HEK293 (cell line): ENCODE measurements at regions not wholly inside any gene's neighbourhood (a gene's known extent, or its start where the extent isn't known, plus 50 kb on each side); places are given as distances from the start of the nearest gene placed in this dataset.
"Not testable (repeated sequence)": the region's sequence is repeated elsewhere in the genome, so short reads cannot be mapped to it uniquely, and the experiment has no call there.

Source experiments
- CTCF ChIA-PET: fragments of 350-600 bp; formaldehyde crosslinking; extraction: SDS; loops from one replicate; lab custom pipeline; 2021; ENCODE audit warnings: antibody characterized with exemption; lab: Yijun Ruan, JAX
- POLR2A ChIA-PET: fragments of 300-600 bp; formaldehyde crosslinking; extraction: SDS; loops from one replicate; lab custom pipeline; 2020; ENCODE audit warnings: antibody characterized with exemption, inconsistent platforms; lab: Yijun Ruan, JAX
- H3K27ac ChIP-seq: fragments of 200-500 bp; sonication (Bioruptor generic); 2 replicates; pipeline ENCODE4 v1.5.1; 2014; ENCODE audit warnings: low read depth, low read length, control low read depth, inconsistent platforms; ENCODE audit errors: extremely low read depth
- H3K36me3 ChIP-seq, 2 experiments: fragments of 200-500 bp in 1 of 2; sonication (Bioruptor generic) in 1 of 2; 1 replicate in 1 of 2; 2 replicates in 1 of 2; pipeline ENCODE4 v1.5.1; 2014 to 2017; ENCODE audit warnings: inconsistent platforms in 2 of 2, low read length in 2 of 2; ENCODE audit not compliant: control insufficient read depth in 2 of 2, insufficient read depth in 1 of 2
- H3K4me1 ChIP-seq: fragments of 200-500 bp; sonication (Bioruptor generic); 2 replicates; pipeline ENCODE4 v1.5.1; 2014; ENCODE audit warnings: mild to moderate bottlenecking, low read length, inconsistent platforms; ENCODE audit not compliant: control insufficient read depth, insufficient read depth
- H3K4me3 ChIP-seq: 2 replicates; pipeline ENCODE4 v1.5.1; 2011; ENCODE audit warnings: low read depth, mild to moderate bottlenecking, control low read depth, low read length, moderate library complexity
- H3K9me3 ChIP-seq: fragments of 200-500 bp; sonication (Bioruptor generic); 2 replicates; pipeline ENCODE4 v1.5.1; 2014; ENCODE audit warnings: low read depth, low read length, inconsistent platforms; ENCODE audit not compliant: control insufficient read depth, insufficient read depth
- HOXC10 ChIP-seq: sonication (generic); formaldehyde crosslinking; IDR thresholded peaks from 2 replicates; pipeline ENCODE4 v1.8.1; 2023; ENCODE audit warnings: mild to moderate bottlenecking, missing genetic modification reagents
- KLF10 ChIP-seq: fragments of 450-650 bp; IDR thresholded peaks from 2 replicates; pipeline ENCODE4 v1.5.1; 2018; ENCODE audit warnings: missing biosample characterization, mild to moderate bottlenecking, missing genetic modification characterization
- KLF7 ChIP-seq: fragments of 450-650 bp; formaldehyde crosslinking; IDR thresholded peaks from 2 replicates; pipeline ENCODE4 v1.5.1; 2016; ENCODE audit warnings: missing biosample characterization, missing genetic modification characterization, borderline replicate concordance
- OVOL3 ChIP-seq: fragments of 450-650 bp; formaldehyde crosslinking; IDR thresholded peaks from 2 replicates; pipeline ENCODE4 v1.5.1; 2016; ENCODE audit warnings: missing biosample characterization, missing genetic modification characterization
- ZBTB21 ChIP-seq: fragments of 450-650 bp; formaldehyde crosslinking; IDR thresholded peaks from 2 replicates; pipeline ENCODE4 v1.5.1; 2017; ENCODE audit warnings: missing biosample characterization, missing genetic modification characterization
- ZBTB48 ChIP-seq: fragments of 450-650 bp; formaldehyde crosslinking; IDR thresholded peaks from 2 replicates; pipeline ENCODE4 v1.5.1; 2016; ENCODE audit warnings: missing biosample characterization, missing genetic modification characterization
- ZFP3 ChIP-seq: fragments of 450-650 bp; formaldehyde crosslinking; IDR thresholded peaks from 2 replicates; pipeline ENCODE4 v1.5.1; 2016; ENCODE audit warnings: low read depth, missing biosample characterization, missing genetic modification characterization
- ZNF19 ChIP-seq: fragments of 450-650 bp; formaldehyde crosslinking; IDR thresholded peaks from 2 replicates; pipeline ENCODE4; 2016; ENCODE audit warnings: missing biosample characterization, missing genetic modification characterization, low read depth
- ZNF48 ChIP-seq: fragments of 450-650 bp; formaldehyde crosslinking; IDR thresholded peaks from 2 replicates; pipeline ENCODE4 v1.5.1; 2016; ENCODE audit warnings: missing biosample characterization, missing genetic modification characterization
- ZNF544 ChIP-seq: fragments of 450-650 bp; formaldehyde crosslinking; IDR thresholded peaks from 2 replicates; pipeline ENCODE4 v1.5.0; 2017; ENCODE audit warnings: missing biosample characterization, missing genetic modification characterization
- ZNF548 ChIP-seq: fragments of 450-650 bp; formaldehyde crosslinking; IDR thresholded peaks from 2 replicates; pipeline ENCODE4 v1.5.1; 2016; ENCODE audit warnings: missing biosample characterization, missing genetic modification characterization
- ZNF623 ChIP-seq: fragments of 450-650 bp; formaldehyde crosslinking; IDR thresholded peaks from 2 replicates; pipeline ENCODE4 v1.5.1; 2016; ENCODE audit warnings: missing biosample characterization, missing genetic modification characterization
- ZNF777 ChIP-seq: fragments of 450-650 bp; formaldehyde crosslinking; IDR thresholded peaks from 2 replicates; pipeline ENCODE4 v1.5.1; 2017; ENCODE audit warnings: missing biosample characterization, missing genetic modification characterization, borderline replicate concordance
- TF ChIP-seq, protein P1 (sequence below): fragments of 450-650 bp; formaldehyde crosslinking; IDR thresholded peaks from 2 replicates; pipeline ENCODE4 v1.5.1; 2017; ENCODE audit warnings: missing biosample characterization, missing genetic modification characterization
- TF ChIP-seq, protein P2 (sequence below): fragments of 450-650 bp; formaldehyde crosslinking; IDR thresholded peaks from 2 replicates; pipeline ENCODE4 v1.5.1; 2016; ENCODE audit warnings: missing biosample characterization, missing genetic modification characterization
- TF ChIP-seq, protein P3 (sequence below): IDR thresholded peaks from 2 replicates; pipeline ENCODE4 v1.6.1; 2011; ENCODE audit warnings: mild to moderate bottlenecking, low read depth, low read length, borderline replicate concordance
- TF ChIP-seq, protein P4 (sequence below): fragments of 450-650 bp; formaldehyde crosslinking; IDR thresholded peaks from 2 replicates; pipeline ENCODE4 v1.5.1; 2016; ENCODE audit warnings: missing biosample characterization, missing genetic modification characterization
- TF ChIP-seq, protein P5 (sequence below): fragments of 450-650 bp; formaldehyde crosslinking; IDR thresholded peaks from 2 replicates; pipeline ENCODE4 v1.5.1; 2016; ENCODE audit warnings: missing biosample characterization, missing genetic modification characterization
- TF ChIP-seq, protein P6 (sequence below): fragments of 450-650 bp; formaldehyde crosslinking; IDR thresholded peaks from 2 replicates; pipeline ENCODE4 v1.5.1; 2017; ENCODE audit warnings: missing biosample characterization, mild to moderate bottlenecking, missing genetic modification characterization, moderate library complexity
- TF ChIP-seq, protein P7 (sequence below): fragments of 450-650 bp; formaldehyde crosslinking; IDR thresholded peaks from 2 replicates; pipeline ENCODE4 v1.5.1; 2016; ENCODE audit warnings: missing biosample characterization, missing genetic modification characterization

DNA sequence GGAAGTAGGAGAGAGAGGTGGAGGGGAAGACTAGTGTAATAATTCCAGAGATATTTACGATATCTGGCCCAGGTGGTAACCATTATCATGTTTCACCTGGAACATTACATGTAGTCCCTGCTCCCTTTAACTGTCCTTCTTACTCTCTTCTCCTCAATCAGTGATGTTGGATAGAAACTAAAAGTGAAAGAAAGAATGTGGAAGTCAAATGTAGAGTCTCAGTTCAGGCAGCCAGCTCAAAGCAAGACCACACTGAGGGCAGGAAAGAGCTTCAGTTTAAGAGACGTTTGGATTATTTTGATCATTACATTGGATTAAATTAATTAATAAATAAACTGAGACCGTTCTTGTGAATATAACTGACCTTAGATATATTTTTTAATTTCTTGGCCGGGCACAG lies 594.4 kb downstream of the FLRT2 start:
- no peak overlapping the region for H3K27ac ChIP-seq
- TF ChIP-seq ZNF777 (tag by site-specific recombination) (no peak), ZBTB48 (tag by site-specific recombination) (no peak), KLF7 (tag by site-specific recombination) (no peak), ZFP3 (tag by site-specific recombination) (no peak), ZNF548 (tag by site-specific recombination) (no peak), OVOL3 (tag by site-specific recombination) (no peak), ZNF19 (tag by site-specific recombination) (no peak), ZNF48 (tag by site-specific recombination) (no peak)
- TF ChIP-seq, protein P1, sequence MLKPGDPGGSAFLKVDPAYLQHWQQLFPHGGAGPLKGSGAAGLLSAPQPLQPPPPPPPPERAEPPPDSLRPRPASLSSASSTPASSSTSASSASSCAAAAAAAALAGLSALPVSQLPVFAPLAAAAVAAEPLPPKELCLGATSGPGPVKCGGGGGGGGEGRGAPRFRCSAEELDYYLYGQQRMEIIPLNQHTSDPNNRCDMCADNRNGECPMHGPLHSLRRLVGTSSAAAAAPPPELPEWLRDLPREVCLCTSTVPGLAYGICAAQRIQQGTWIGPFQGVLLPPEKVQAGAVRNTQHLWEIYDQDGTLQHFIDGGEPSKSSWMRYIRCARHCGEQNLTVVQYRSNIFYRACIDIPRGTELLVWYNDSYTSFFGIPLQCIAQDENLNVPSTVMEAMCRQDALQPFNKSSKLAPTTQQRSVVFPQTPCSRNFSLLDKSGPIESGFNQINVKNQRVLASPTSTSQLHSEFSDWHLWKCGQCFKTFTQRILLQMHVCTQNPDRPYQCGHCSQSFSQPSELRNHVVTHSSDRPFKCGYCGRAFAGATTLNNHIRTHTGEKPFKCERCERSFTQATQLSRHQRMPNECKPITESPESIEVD (tag by site-specific recombination) = no peak
- TF ChIP-seq, protein P2, sequence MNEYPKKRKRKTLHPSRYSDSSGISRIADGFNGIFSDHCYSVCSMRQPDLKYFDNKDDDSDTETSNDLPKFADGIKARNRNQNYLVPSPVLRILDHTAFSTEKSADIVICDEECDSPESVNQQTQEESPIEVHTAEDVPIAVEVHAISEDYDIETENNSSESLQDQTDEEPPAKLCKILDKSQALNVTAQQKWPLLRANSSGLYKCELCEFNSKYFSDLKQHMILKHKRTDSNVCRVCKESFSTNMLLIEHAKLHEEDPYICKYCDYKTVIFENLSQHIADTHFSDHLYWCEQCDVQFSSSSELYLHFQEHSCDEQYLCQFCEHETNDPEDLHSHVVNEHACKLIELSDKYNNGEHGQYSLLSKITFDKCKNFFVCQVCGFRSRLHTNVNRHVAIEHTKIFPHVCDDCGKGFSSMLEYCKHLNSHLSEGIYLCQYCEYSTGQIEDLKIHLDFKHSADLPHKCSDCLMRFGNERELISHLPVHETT (tag by site-specific recombination) = no peak
- TF ChIP-seq, protein P3, sequence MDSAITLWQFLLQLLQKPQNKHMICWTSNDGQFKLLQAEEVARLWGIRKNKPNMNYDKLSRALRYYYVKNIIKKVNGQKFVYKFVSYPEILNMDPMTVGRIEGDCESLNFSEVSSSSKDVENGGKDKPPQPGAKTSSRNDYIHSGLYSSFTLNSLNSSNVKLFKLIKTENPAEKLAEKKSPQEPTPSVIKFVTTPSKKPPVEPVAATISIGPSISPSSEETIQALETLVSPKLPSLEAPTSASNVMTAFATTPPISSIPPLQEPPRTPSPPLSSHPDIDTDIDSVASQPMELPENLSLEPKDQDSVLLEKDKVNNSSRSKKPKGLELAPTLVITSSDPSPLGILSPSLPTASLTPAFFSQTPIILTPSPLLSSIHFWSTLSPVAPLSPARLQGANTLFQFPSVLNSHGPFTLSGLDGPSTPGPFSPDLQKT = no peak
- TF ChIP-seq, protein P4, sequence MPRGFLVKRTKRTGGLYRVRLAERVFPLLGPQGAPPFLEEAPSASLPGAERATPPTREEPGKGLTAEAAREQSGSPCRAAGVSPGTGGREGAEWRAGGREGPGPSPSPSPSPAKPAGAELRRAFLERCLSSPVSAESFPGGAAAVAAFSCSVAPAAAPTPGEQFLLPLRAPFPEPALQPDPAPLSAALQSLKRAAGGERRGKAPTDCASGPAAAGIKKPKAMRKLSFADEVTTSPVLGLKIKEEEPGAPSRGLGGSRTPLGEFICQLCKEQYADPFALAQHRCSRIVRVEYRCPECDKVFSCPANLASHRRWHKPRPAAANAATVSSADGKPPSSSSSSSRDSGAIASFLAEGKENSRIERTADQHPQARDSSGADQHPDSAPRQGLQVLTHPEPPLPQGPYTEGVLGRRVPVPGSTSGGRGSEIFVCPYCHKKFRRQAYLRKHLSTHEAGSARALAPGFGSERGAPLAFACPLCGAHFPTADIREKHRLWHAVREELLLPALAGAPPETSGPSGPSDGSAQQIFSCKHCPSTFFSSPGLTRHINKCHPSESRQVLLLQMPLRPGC (tag by site-specific recombination) = no peak
- TF ChIP-seq, protein P5, sequence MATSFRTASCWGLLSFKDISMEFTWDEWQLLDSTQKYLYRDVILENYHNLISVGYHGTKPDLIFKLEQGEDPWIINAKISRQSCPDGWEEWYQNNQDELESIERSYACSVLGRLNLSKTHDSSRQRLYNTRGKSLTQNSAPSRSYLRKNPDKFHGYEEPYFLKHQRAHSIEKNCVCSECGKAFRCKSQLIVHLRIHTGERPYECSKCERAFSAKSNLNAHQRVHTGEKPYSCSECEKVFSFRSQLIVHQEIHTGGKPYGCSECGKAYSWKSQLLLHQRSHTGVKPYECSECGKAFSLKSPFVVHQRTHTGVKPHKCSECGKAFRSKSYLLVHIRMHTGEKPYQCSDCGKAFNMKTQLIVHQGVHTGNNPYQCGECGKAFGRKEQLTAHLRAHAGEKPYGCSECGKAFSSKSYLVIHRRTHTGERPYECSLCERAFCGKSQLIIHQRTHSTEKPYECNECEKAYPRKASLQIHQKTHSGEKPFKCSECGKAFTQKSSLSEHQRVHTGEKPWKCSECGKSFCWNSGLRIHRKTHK (tag by site-specific recombination) = no peak
- TF ChIP-seq, protein P6, sequence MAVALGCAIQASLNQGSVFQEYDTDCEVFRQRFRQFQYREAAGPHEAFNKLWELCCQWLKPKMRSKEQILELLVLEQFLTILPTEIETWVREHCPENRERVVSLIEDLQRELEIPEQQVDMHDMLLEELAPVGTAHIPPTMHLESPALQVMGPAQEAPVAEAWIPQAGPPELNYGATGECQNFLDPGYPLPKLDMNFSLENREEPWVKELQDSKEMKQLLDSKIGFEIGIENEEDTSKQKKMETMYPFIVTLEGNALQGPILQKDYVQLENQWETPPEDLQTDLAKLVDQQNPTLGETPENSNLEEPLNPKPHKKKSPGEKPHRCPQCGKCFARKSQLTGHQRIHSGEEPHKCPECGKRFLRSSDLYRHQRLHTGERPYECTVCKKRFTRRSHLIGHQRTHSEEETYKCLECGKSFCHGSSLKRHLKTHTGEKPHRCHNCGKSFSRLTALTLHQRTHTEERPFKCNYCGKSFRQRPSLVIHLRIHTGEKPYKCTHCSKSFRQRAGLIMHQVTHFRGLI (tag by site-specific recombination) = no peak
- no peaks in the 10 kb centered on the region for H3K4me1 ChIP-seq
- ChIA-PET CTCF (interaction anchor here (0.7 kb wide), 1 partner anchor 471 kb away, joined by 3 read pairs; no protein-coding TSS in a partner anchor), POLR2A (no interaction called here)
- no peaks in the 10 kb centered on the region for H3K9me3 ChIP-seq
- H3K36me3 ChIP-seq = no peaks in the 10 kb centered on the region
- H3K4me3 ChIP-seq = no peak overlapping the region

DNA sequence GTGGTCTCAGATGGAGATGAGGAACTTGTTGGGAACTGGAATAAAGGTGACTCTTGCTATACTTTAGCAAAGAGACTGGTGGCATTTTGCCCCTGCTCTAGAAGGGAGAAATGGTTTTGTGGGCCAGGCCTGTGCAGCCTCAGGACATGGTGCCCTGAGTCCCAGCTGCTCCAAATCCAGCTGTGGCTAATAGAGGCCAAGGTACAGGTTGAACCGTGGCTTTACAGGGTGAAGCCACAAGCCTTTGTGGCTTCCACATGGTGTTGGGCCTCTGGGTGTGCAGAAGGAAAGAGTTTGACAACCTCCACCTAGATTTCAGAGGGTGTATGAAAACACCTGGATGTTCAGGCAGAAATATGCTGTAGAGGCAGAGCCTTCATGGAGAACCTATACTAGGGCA lies 586.0 kb downstream of the FLRT2 start:
- CTCF ChIA-PET = no interaction called here
- Histone ChIP-seq H3K4me3 (no peak overlapping the region), H3K4me1 (no peaks in the 10 kb centered on the region), H3K36me3 (no peaks in the 10 kb centered on the region), H3K9me3 (no peaks in the 10 kb centered on the region), H3K27ac (no peak overlapping the region)
- TF ChIP-seq HOXC10 (no peak), ZNF623 (tag by site-specific recombination) (no peak), ZNF544 (tag by site-specific recombination) (no peak), ZBTB21 (tag by site-specific recombination) (no peak), KLF10 (no peak)
- TF ChIP-seq, protein P7, sequence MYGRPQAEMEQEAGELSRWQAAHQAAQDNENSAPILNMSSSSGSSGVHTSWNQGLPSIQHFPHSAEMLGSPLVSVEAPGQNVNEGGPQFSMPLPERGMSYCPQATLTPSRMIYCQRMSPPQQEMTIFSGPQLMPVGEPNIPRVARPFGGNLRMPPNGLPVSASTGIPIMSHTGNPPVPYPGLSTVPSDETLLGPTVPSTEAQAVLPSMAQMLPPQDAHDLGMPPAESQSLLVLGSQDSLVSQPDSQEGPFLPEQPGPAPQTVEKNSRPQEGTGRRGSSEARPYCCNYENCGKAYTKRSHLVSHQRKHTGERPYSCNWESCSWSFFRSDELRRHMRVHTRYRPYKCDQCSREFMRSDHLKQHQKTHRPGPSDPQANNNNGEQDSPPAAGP (tag by site-specific recombination) = no peak
- POLR2A ChIA-PET = no interaction called here

DNA sequence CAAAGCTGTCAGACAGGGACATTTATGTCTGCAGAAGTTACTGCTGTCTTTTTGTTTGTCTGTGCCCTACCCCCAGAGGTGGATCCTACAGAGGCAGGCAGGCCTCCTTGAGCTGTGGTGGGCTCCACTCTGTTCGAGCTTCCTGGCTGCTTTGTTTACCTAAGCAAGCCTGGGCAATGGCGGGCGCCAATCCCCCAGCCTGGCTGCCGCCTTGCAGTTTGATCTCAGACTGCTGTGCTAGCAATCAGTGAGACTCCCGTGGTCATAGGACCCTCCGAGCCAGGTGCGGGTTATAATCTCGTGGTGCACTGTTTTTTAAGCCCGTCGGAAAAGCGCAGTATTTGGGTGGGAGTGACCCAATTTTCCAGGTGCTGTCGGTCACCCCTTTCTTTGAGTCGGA lies 580.9 kb downstream of the FLRT2 start:
- CTCF ChIA-PET, H3K27ac ChIP-seq, POLR2A ChIA-PET, H3K4me3 ChIP-seq, H3K4me1 ChIP-seq, H3K36me3 ChIP-seq, H3K9me3 ChIP-seq: not testable (repeated sequence)
